Osteocyte (in vitro differentiated cells): ENCODE measurements at regions not wholly inside any gene's neighbourhood (a gene's known extent, or its start where the extent isn't known, plus 50 kb on each side); places are given as distances from the start of the nearest gene placed in this dataset.
"Not testable (repeated sequence)": the region's sequence is repeated elsewhere in the genome, so short reads cannot be mapped to it uniquely, and the experiment has no call there.

Experiments used
- DNase-seq: peaks from one replicate; pipeline ENCODE4 v3.0.0; 2021; ENCODE audit warnings: mixed read lengths; ENCODE audit not compliant: unreplicated experiment; ENCODE audit errors: extremely low spot score
- H3K27ac Mint-ChIP-seq: one replicate; pipeline ENCODE4 v1.8.0; 2021; ENCODE audit warnings: mild to moderate bottlenecking, mixed read lengths; ENCODE audit not compliant: unreplicated experiment
- H3K27me3 Mint-ChIP-seq: one replicate; pipeline ENCODE4 v1.8.0; 2021; ENCODE audit warnings: mixed read lengths; ENCODE audit not compliant: unreplicated experiment
- H3K36me3 Mint-ChIP-seq: one replicate; pipeline ENCODE4 v1.8.0; 2021; ENCODE audit warnings: mixed read lengths; ENCODE audit not compliant: unreplicated experiment
- H3K4me1 Mint-ChIP-seq: one replicate; pipeline ENCODE4 v1.8.0; 2021; ENCODE audit warnings: mixed read lengths; ENCODE audit not compliant: unreplicated experiment
- H3K4me3 Mint-ChIP-seq: one replicate; pipeline ENCODE4 v1.8.0; 2021; ENCODE audit warnings: mild to moderate bottlenecking, moderate library complexity, mixed read lengths; ENCODE audit not compliant: unreplicated experiment
- H3K9me3 Mint-ChIP-seq: one replicate; pipeline ENCODE4 v1.8.0; 2021; ENCODE audit warnings: mixed read lengths; ENCODE audit not compliant: unreplicated experiment
- TF ChIP-seq, protein P1 (sequence below): fragments of 200-600 bp; sonication (generic); IDR thresholded peaks from 2 replicates; pipeline ENCODE4 v1.5.0; 2021; ENCODE audit warnings: antibody characterized with exemption, mild to moderate bottlenecking, moderate library complexity

GRCh38 chr16:18092605-18093004 is 243.9 kb downstream of the NPIPA8 start:
- not testable (repeated sequence) for H3K9me3 Mint-ChIP-seq, DNase-seq, H3K4me1 Mint-ChIP-seq, H3K27me3 Mint-ChIP-seq, H3K27ac Mint-ChIP-seq, H3K36me3 Mint-ChIP-seq, H3K4me3 Mint-ChIP-seq

- not testable (repeated sequence) for H3K27ac Mint-ChIP-seq, H3K27me3 Mint-ChIP-seq, DNase-seq, H3K36me3 Mint-ChIP-seq, H3K4me3 Mint-ChIP-seq, H3K4me1 Mint-ChIP-seq, H3K9me3 Mint-ChIP-seq
These were observed 255.7 kb downstream of the NPIPA8 start for GRCh38 chr16:18080658-18081363.

DNA sequence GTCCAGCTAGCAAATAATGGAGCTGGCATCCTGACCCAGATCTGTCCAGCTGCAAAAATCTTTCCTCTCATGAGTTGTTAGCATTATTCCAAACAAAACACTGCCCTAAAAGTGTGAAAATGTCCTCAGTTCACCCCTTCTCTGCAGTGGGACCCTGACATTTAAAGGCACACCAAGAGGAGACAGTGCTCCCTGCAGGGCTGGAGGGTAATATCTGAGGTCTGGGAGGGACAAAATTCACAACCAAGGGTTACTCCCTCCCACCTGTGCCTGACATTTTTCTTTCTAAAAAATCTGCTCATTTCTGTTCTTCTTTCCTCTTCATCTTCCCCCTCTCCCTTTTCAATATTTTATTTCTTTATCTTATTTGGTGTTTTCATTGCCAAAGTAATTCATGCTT is 258.6 kb downstream of the NPIPA8 start:
- H3K4me1 Mint-ChIP-seq, DNase-seq, H3K36me3 Mint-ChIP-seq, H3K4me3 Mint-ChIP-seq, H3K27ac Mint-ChIP-seq, H3K9me3 Mint-ChIP-seq, H3K27me3 Mint-ChIP-seq: not testable (repeated sequence)

- Mint-ChIP-seq H3K4me3 (no peak overlapping the region), H3K27me3 (no peaks in the 10 kb centered on the region)
- no peak for DNase-seq
These were observed 264.4 kb downstream of the NPIPA8 start for GRCh38 chr16:18072161-18072560.

GRCh38 chr16:18069683-18070082 is 266.9 kb downstream of the NPIPA8 start:
- Mint-ChIP-seq H3K27ac (no peak overlapping the region), H3K4me1 (no peaks in the 10 kb centered on the region), H3K4me3 (no peak overlapping the region), H3K27me3 (no peaks in the 10 kb centered on the region), H3K9me3 (peaks cover 32% of the 10 kb centered on the region), H3K36me3 (no peaks in the 10 kb centered on the region)
- TF ChIP-seq, protein P1, sequence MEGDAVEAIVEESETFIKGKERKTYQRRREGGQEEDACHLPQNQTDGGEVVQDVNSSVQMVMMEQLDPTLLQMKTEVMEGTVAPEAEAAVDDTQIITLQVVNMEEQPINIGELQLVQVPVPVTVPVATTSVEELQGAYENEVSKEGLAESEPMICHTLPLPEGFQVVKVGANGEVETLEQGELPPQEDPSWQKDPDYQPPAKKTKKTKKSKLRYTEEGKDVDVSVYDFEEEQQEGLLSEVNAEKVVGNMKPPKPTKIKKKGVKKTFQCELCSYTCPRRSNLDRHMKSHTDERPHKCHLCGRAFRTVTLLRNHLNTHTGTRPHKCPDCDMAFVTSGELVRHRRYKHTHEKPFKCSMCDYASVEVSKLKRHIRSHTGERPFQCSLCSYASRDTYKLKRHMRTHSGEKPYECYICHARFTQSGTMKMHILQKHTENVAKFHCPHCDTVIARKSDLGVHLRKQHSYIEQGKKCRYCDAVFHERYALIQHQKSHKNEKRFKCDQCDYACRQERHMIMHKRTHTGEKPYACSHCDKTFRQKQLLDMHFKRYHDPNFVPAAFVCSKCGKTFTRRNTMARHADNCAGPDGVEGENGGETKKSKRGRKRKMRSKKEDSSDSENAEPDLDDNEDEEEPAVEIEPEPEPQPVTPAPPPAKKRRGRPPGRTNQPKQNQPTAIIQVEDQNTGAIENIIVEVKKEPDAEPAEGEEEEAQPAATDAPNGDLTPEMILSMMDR: no peak
- DNase-seq: no peak

More at GRCh38 chr16:18072161-18072560, 264.4 kb downstream of the NPIPA8 start:
- Mint-ChIP-seq H3K36me3 (no peaks in the 10 kb centered on the region), H3K9me3 (peaks cover 13% of the 10 kb centered on the region), H3K27ac (no peak overlapping the region), H3K4me1 (no peaks in the 10 kb centered on the region)
- TF ChIP-seq, protein P1: no peak

- TF ChIP-seq, protein P1: no peak
- no peak for DNase-seq
- Mint-ChIP-seq H3K4me3 (no peak overlapping the region), H3K27me3 (no peaks in the 10 kb centered on the region), H3K27ac (no peak overlapping the region), H3K36me3 (no peaks in the 10 kb centered on the region), H3K9me3 (peaks cover 33% of the 10 kb centered on the region), H3K4me1 (no peaks in the 10 kb centered on the region)
These were observed 268.1 kb downstream of the NPIPA8 start for GRCh38 chr16:18068477-18068876.
